ENCODE measurements at regions not wholly inside any gene's neighbourhood (a gene's known extent, or its start where the extent isn't known, plus 50 kb on each side); places are given as distances from the start of the nearest gene placed in this dataset.

DNA sequence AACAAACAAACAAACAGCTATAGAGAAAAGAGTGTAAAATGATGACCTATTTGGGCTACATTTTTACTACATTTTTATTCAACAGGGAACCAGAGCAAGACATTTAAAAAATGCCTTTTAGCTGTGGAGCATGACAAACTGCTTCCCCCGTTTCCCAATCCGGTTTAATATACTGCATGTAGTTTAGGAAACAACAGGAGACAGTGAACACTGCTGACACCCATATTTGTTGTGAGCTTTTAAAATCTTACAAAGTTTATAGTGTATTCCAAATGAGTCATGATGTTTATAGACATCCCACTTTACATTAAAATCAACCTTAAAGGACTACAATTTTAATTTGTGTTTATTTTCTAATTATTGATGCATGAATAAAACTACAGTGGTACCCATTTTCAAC lies 1238.3 kb downstream of the TECRL start:
- H3K27ac ChIP-seq = no peak overlapping the region
- no peaks in the 10 kb centered on the region for H4K20me1 ChIP-seq (ENCODE audit: insufficient read depth, poor library complexity, severe bottlenecking)
- no peak for TF ChIP-seq EZH2 (IDR thresholded peaks at IDR 0.05; ENCODE audit: borderline replicate concordance)
- TF ChIP-seq EZH2phosphoT487 (IDR thresholded peaks at IDR 0.05; ENCODE audit: low read depth, severe bottlenecking, unreplicated experiment) = no peak
- TF ChIP-seq, protein P1, sequence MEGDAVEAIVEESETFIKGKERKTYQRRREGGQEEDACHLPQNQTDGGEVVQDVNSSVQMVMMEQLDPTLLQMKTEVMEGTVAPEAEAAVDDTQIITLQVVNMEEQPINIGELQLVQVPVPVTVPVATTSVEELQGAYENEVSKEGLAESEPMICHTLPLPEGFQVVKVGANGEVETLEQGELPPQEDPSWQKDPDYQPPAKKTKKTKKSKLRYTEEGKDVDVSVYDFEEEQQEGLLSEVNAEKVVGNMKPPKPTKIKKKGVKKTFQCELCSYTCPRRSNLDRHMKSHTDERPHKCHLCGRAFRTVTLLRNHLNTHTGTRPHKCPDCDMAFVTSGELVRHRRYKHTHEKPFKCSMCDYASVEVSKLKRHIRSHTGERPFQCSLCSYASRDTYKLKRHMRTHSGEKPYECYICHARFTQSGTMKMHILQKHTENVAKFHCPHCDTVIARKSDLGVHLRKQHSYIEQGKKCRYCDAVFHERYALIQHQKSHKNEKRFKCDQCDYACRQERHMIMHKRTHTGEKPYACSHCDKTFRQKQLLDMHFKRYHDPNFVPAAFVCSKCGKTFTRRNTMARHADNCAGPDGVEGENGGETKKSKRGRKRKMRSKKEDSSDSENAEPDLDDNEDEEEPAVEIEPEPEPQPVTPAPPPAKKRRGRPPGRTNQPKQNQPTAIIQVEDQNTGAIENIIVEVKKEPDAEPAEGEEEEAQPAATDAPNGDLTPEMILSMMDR (IDR thresholded peaks at IDR 0.05; ENCODE audit: poor library complexity) = no peak
- H3K9me2 ChIP-seq (replicated peaks; ENCODE audit: insufficient read depth) = no peaks in the 10 kb centered on the region
- H3K79me2 ChIP-seq = no peaks in the 10 kb centered on the region
- 77% methylated on average over 2 of the region's 2 CpGs for WGBS (ENCODE audit: low lambda C conversion rate, missing lambda C conversion rate)
- H3K36me3 ChIP-seq (replicated peaks; ENCODE audit: insufficient read depth, low read depth) = no peaks in the 10 kb centered on the region
- H3K9me3 ChIP-seq (ENCODE audit: low read depth) = no peaks in the 10 kb centered on the region
- H3K4me3 ChIP-seq = no peak overlapping the region
- H2AFZ ChIP-seq = no peak overlapping the region
- DNase-seq (ENCODE audit: low spot score) = no peak
- H3K4me1 ChIP-seq (ENCODE audit: insufficient read depth) = no peaks in the 10 kb centered on the region
- no peak overlapping the region for H3K4me2 ChIP-seq
- H3K27me3 ChIP-seq = no peaks in the 10 kb centered on the region

DNA sequence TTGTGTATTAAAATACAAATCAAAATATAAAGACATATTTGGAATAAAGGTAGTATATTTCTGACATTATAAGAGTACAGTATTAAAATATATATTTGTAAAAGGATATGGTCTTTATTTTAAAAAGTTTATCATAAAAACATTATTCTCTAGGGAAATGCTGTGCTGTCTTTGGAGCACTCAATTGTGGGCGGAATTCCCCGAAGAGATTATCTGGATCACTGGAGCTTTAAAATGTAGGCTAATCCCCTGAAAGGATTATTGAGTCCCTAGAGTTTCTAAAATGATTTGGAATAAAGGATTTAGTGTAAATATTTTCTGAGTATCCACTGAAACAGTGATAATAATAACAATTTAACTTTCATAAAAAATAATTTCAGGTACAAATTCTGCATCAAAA lies 1239.4 kb downstream of the TECRL start:
- DNase-seq (ENCODE audit: low spot score) = no peak
- H3K9me3 ChIP-seq (ENCODE audit: low read depth) = no peaks in the 10 kb centered on the region
- no peak overlapping the region for H3K4me2 ChIP-seq
- no peaks in the 10 kb centered on the region for H3K27me3 ChIP-seq
- no peaks in the 10 kb centered on the region for H3K4me1 ChIP-seq (ENCODE audit: insufficient read depth)
- H3K79me2 ChIP-seq = no peaks in the 10 kb centered on the region
- no peaks in the 10 kb centered on the region for H4K20me1 ChIP-seq (ENCODE audit: insufficient read depth, poor library complexity, severe bottlenecking)
- no peaks in the 10 kb centered on the region for H3K9me2 ChIP-seq (replicated peaks; ENCODE audit: insufficient read depth)
- 69% methylated on average over 2 of the region's 2 CpGs for WGBS (ENCODE audit: low lambda C conversion rate, missing lambda C conversion rate)
- no peak overlapping the region for H3K4me3 ChIP-seq
- no peak overlapping the region for H3K27ac ChIP-seq
- H3K36me3 ChIP-seq (replicated peaks; ENCODE audit: insufficient read depth, low read depth) = no peaks in the 10 kb centered on the region
- no peak for TF ChIP-seq EZH2phosphoT487 (IDR thresholded peaks at IDR 0.05; ENCODE audit: low read depth, severe bottlenecking, unreplicated experiment)
- no peak for TF ChIP-seq EZH2 (IDR thresholded peaks at IDR 0.05; ENCODE audit: borderline replicate concordance)
- TF ChIP-seq, protein P1 (IDR thresholded peaks at IDR 0.05; ENCODE audit: poor library complexity) = no peak
- H2AFZ ChIP-seq = no peak overlapping the region

DNA sequence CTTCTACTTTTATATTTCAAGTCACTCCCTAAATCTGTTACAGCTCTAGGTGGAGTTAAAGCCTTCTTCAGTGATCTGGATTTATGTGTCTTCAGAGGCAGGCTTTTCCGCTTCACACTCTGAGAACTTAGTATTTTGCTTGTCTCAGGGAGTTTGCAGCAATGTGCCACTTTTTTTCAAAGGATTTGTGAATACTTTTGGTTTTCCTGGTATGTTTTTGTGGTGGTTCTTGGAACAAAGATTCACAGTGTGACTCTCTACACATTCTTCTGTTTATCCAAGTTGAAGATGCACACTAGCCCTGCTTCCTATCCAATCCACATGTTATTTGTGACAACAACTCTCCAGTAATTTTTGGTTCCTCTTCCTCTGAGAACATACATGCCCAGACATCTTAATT lies 1253.7 kb downstream of the TECRL start:
- Histone ChIP-seq H3K9me2 (replicated peaks; ENCODE audit: insufficient read depth) (no peaks in the 10 kb centered on the region), H3K9me3 (ENCODE audit: low read depth) (no peaks in the 10 kb centered on the region), H2AFZ (no peak overlapping the region), H3K27me3 (no peaks in the 10 kb centered on the region), H3K36me3 (replicated peaks; ENCODE audit: insufficient read depth, low read depth) (no peaks in the 10 kb centered on the region), H4K20me1 (ENCODE audit: insufficient read depth, poor library complexity, severe bottlenecking) (no peaks in the 10 kb centered on the region), H3K4me3 (no peak overlapping the region), H3K4me1 (ENCODE audit: insufficient read depth) (no peaks in the 10 kb centered on the region), H3K27ac (no peak overlapping the region), H3K79me2 (no peaks in the 10 kb centered on the region), H3K4me2 (no peak overlapping the region)
- TF ChIP-seq EZH2 (IDR thresholded peaks at IDR 0.05; ENCODE audit: borderline replicate concordance) (no peak), EZH2phosphoT487 (IDR thresholded peaks at IDR 0.05; ENCODE audit: low read depth, severe bottlenecking, unreplicated experiment) (no peak)
- TF ChIP-seq, protein P1 (IDR thresholded peaks at IDR 0.05; ENCODE audit: poor library complexity) = no peak
- WGBS (ENCODE audit: low lambda C conversion rate, missing lambda C conversion rate) = 91% methylated on average over 1 of the region's 1 CpG
- no peak for DNase-seq (ENCODE audit: low spot score)

DNA sequence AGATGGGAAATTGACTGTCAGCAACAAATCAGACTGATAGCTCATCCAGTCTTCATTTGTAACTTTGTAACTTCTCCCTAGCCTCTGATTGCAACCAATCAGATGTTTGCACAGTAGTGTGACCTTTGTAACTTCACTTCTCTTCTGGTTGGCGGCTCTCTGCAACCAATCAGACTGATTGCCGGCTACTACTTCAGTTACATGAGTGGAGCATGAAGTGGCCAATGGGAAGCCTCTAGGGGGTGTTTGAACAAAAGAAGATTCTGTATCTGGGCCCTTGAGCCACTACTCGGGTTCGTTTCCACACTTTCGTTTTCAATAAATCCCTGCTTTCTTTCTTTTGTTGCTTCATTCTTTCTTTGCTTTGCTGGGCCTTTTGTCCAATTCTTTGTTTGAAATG lies 1285.8 kb downstream of the TECRL start:
- Histone ChIP-seq H2AFZ (no peak overlapping the region), H3K9me3 (ENCODE audit: low read depth) (no peaks in the 10 kb centered on the region), H3K27me3 (no peaks in the 10 kb centered on the region), H3K4me1 (ENCODE audit: insufficient read depth) (no peaks in the 10 kb centered on the region), H3K79me2 (no peaks in the 10 kb centered on the region), H3K27ac (no peak overlapping the region), H3K36me3 (replicated peaks; ENCODE audit: insufficient read depth, low read depth) (no peaks in the 10 kb centered on the region), H3K4me2 (no peak overlapping the region), H3K9me2 (replicated peaks; ENCODE audit: insufficient read depth) (no peaks in the 10 kb centered on the region), H3K4me3 (no peak overlapping the region), H4K20me1 (ENCODE audit: insufficient read depth, poor library complexity, severe bottlenecking) (no peaks in the 10 kb centered on the region)
- 92% methylated on average over 5 of the region's 5 CpGs for WGBS (ENCODE audit: low lambda C conversion rate, missing lambda C conversion rate)
- TF ChIP-seq, protein P1 (IDR thresholded peaks at IDR 0.05; ENCODE audit: poor library complexity) = no peak
- no peak for TF ChIP-seq EZH2 (IDR thresholded peaks at IDR 0.05; ENCODE audit: borderline replicate concordance)
- no peak for TF ChIP-seq EZH2phosphoT487 (IDR thresholded peaks at IDR 0.05; ENCODE audit: low read depth, severe bottlenecking, unreplicated experiment)
- no peak for DNase-seq (ENCODE audit: low spot score)
